ENCODE measurements at regions not wholly inside any gene's neighbourhood (a gene's known extent, or its start where the extent isn't known, plus 50 kb on each side); places are given as distances from the start of the nearest gene placed in this dataset.

DNA sequence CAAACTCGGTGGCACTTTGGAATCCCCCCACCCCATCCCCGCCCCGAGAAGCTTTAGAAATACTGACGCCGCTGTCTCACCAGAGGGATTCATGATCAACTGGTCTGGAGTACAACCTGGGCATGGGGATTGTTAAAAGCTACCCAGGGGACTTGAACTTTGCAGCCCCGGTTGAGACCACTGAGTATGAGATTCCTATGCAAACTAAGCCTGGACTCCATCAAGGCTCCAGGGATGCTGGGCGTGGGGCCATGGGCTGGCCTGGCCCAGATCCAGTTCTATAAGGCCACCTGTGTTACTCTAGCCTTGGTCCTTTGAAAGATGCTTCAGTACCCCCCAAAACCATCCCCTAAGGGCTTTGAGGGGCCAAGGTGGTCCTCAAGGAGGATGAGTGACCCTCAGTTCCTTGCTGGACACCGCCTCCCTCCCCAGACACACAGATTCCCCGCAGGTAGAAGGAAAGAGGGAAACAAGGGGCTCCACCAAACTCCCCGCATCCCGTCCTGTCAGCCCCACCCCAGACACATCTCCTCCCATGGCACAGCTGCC, 68.5 kb downstream of the MRPL36 start:
- Histone ChIP-seq H3K9me3 (ENCODE audit: control insufficient read depth, insufficient read depth, low read depth, low read length) (no peaks in the 10 kb centered on the region), H3K27me3 (ENCODE audit: control insufficient read depth, insufficient read depth, low read length) (no peaks in the 10 kb centered on the region), H3K9ac (ENCODE audit: insufficient read depth, low read length) (no peak overlapping the region), H3K4me3 (replicated peaks in 1 of 4; ENCODE audit: control extremely low read depth in 1 of 4, insufficient read depth in 1 of 4, low read depth in 3 of 4, low read length in 4 of 4) (no peak overlapping the region), H3K36me3 (ENCODE audit: control insufficient read depth, insufficient read depth, low read length) (no peaks in the 10 kb centered on the region), H2AFZ (ENCODE audit: low read length) (no peak overlapping the region), H4K20me1 (ENCODE audit: control insufficient read depth, extremely low read depth, insufficient read depth, low read length) (no peaks in the 10 kb centered on the region), H3K79me2 (ENCODE audit: control insufficient read depth, insufficient read depth, low read length) (no peaks in the 10 kb centered on the region), H3K27ac (ENCODE audit: insufficient read depth, low read length) (no peak overlapping the region), H3K4me1 (ENCODE audit: control insufficient read depth, extremely low read depth, insufficient read depth, low read length) (no peaks in the 10 kb centered on the region), H3K4me2 (ENCODE audit: extremely low read depth, insufficient read depth, low read length) (no peak overlapping the region)
- DNase-seq (ENCODE audit: low read depth in 2 of 2) = no peak
- TF ChIP-seq, protein P1, sequence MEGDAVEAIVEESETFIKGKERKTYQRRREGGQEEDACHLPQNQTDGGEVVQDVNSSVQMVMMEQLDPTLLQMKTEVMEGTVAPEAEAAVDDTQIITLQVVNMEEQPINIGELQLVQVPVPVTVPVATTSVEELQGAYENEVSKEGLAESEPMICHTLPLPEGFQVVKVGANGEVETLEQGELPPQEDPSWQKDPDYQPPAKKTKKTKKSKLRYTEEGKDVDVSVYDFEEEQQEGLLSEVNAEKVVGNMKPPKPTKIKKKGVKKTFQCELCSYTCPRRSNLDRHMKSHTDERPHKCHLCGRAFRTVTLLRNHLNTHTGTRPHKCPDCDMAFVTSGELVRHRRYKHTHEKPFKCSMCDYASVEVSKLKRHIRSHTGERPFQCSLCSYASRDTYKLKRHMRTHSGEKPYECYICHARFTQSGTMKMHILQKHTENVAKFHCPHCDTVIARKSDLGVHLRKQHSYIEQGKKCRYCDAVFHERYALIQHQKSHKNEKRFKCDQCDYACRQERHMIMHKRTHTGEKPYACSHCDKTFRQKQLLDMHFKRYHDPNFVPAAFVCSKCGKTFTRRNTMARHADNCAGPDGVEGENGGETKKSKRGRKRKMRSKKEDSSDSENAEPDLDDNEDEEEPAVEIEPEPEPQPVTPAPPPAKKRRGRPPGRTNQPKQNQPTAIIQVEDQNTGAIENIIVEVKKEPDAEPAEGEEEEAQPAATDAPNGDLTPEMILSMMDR (conservative IDR thresholded peaks at IDR 0.05 in 1 of 2, IDR thresholded peaks at IDR 0.05 in 1 of 2; ENCODE audit: low read depth in 1 of 2, low read length in 2 of 2) = no peak
- no peak for TF ChIP-seq EZH2 (IDR thresholded peaks at IDR 0.05; ENCODE audit: low read length, missing control alignments)

DNA sequence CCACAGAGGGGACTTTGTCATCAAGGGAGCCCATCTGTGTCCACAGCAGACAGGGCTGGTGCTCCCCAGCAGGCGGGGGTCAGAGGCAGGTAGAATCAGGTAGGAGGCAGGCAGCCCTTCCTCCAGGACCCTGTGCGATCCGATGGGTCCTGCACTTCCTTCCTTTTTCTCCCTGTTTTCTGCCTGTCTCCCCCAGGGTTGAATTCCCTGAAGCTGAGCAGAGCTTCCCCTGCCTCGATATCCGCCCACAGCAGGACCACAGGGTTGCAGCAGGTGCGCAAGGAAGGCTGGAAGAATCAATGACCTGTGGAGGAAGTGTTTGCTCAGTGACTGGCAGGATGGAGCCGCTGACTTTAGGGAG, 69.2 kb downstream of the MRPL36 start:
- no peaks in the 10 kb centered on the region for H3K27me3 ChIP-seq (ENCODE audit: control insufficient read depth, insufficient read depth, low read length)
- no peaks in the 10 kb centered on the region for H4K20me1 ChIP-seq (ENCODE audit: control insufficient read depth, extremely low read depth, insufficient read depth, low read length)
- H2AFZ ChIP-seq (ENCODE audit: low read length) = no peak overlapping the region
- no peak for TF ChIP-seq EZH2 (IDR thresholded peaks at IDR 0.05; ENCODE audit: low read length, missing control alignments)
- TF ChIP-seq, protein P1 (conservative IDR thresholded peaks at IDR 0.05 in 1 of 2, IDR thresholded peaks at IDR 0.05 in 1 of 2; ENCODE audit: low read depth in 1 of 2, low read length in 2 of 2) = no peak
- no peak overlapping the region for H3K4me3 ChIP-seq (replicated peaks in 1 of 4; ENCODE audit: control extremely low read depth in 1 of 4, insufficient read depth in 1 of 4, low read depth in 3 of 4, low read length in 4 of 4)
- no peaks in the 10 kb centered on the region for H3K79me2 ChIP-seq (ENCODE audit: control insufficient read depth, insufficient read depth, low read length)
- no peak for DNase-seq (ENCODE audit: low read depth in 2 of 2)
- no peaks in the 10 kb centered on the region for H3K4me1 ChIP-seq (ENCODE audit: control insufficient read depth, extremely low read depth, insufficient read depth, low read length)
- no peak overlapping the region for H3K27ac ChIP-seq (ENCODE audit: insufficient read depth, low read length)
- H3K36me3 ChIP-seq (ENCODE audit: control insufficient read depth, insufficient read depth, low read length) = no peaks in the 10 kb centered on the region
- H3K4me2 ChIP-seq (ENCODE audit: extremely low read depth, insufficient read depth, low read length) = no peak overlapping the region
- no peak overlapping the region for H3K9ac ChIP-seq (ENCODE audit: insufficient read depth, low read length)
- no peaks in the 10 kb centered on the region for H3K9me3 ChIP-seq (ENCODE audit: control insufficient read depth, insufficient read depth, low read depth, low read length)

DNA sequence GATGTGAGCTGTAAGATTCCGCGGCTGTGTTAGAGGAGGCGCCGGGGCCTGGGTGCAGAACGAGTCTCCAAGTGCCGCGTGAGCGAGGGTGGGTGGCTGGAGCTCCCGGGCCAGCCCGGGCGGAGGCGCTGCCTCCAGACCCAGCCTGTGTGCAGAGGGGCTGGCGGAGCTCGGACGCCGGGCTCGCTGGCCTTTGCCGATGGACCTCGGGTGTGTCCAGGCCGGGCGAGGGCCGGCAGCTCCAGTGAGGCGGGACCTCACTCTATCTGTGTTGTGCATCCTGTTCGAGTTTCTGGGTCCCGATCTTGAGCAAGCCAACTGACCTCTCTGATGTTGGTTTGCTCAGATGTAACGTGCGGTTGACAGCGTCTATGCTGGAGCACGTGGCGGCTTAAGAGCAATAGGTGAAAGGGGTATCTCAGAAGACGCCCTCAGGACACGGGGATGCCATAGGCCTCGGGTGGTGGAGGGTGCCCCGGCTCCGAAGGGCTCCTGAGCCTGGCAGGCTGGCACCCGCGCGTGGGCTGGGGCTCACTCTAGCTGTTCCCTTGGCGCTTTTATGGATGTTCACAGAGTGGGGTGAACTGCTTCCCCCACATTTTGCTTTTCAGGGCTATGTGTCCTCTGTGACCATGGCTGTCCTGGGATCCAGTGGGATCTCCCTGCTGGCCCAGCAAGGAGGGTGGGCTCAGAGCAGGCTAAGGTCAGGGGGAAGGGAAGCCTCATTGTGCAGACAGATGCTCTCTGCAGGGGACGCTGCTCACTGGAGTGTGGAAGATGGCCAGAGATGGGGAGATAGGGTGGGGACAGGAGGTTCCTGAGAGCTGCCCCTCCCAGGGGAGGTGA, 69.8 kb downstream of the MRPL36 start:
- no peak overlapping the region for H3K9ac ChIP-seq (ENCODE audit: insufficient read depth, low read length)
- H3K4me3 ChIP-seq (replicated peaks in 1 of 4; ENCODE audit: control extremely low read depth in 1 of 4, insufficient read depth in 1 of 4, low read depth in 3 of 4, low read length in 4 of 4) = no peak overlapping the region
- H3K27ac ChIP-seq (ENCODE audit: insufficient read depth, low read length) = no peak overlapping the region
- no peaks in the 10 kb centered on the region for H3K27me3 ChIP-seq (ENCODE audit: control insufficient read depth, insufficient read depth, low read length)
- H2AFZ ChIP-seq (ENCODE audit: low read length) = no peak overlapping the region
- H3K79me2 ChIP-seq (ENCODE audit: control insufficient read depth, insufficient read depth, low read length) = no peaks in the 10 kb centered on the region
- no peaks in the 10 kb centered on the region for H3K9me3 ChIP-seq (ENCODE audit: control insufficient read depth, insufficient read depth, low read depth, low read length)
- H4K20me1 ChIP-seq (ENCODE audit: control insufficient read depth, extremely low read depth, insufficient read depth, low read length) = no peaks in the 10 kb centered on the region
- TF ChIP-seq, protein P1 (conservative IDR thresholded peaks at IDR 0.05 in 1 of 2, IDR thresholded peaks at IDR 0.05 in 1 of 2; ENCODE audit: low read depth in 1 of 2, low read length in 2 of 2) = no peak
- no peaks in the 10 kb centered on the region for H3K4me1 ChIP-seq (ENCODE audit: control insufficient read depth, extremely low read depth, insufficient read depth, low read length)
- DNase-seq (ENCODE audit: low read depth in 2 of 2) = no peak
- H3K4me2 ChIP-seq (ENCODE audit: extremely low read depth, insufficient read depth, low read length) = no peak overlapping the region
- H3K36me3 ChIP-seq (ENCODE audit: control insufficient read depth, insufficient read depth, low read length) = no peaks in the 10 kb centered on the region

All from fibroblast of lung (primary cell).